H9 (cell line): ENCODE measurements at regions not wholly inside any gene's neighbourhood (a gene's known extent, or its start where the extent isn't known, plus 50 kb on each side); places are given as distances from the start of the nearest gene placed in this dataset.

Experiments used
- DNase-seq: peaks from one replicate; pipeline ENCODE4 v3.0.0-alpha.2; 2017
- H2AFZ ChIP-seq: one replicate; pipeline ENCODE4 v1.6.1; 2013; ENCODE audit warnings: mild to moderate bottlenecking, low read length, control low read depth, moderate library complexity
- H2AK5ac ChIP-seq: 2 replicates; pipeline ENCODE4 v1.6.1; 2013; ENCODE audit warnings: low read length, control low read depth, mixed read lengths; ENCODE audit not compliant: insufficient read length
- H2BK120ac ChIP-seq: one replicate; pipeline ENCODE4 v1.6.1; 2013; ENCODE audit warnings: low read depth, mild to moderate bottlenecking, low read length, control low read depth, inconsistent platforms; ENCODE audit not compliant: poor library complexity, severe bottlenecking
- H2BK12ac ChIP-seq: 2 replicates; pipeline ENCODE4 v1.6.1; 2013; ENCODE audit warnings: low read length, control low read depth, mixed read lengths, low read depth; ENCODE audit not compliant: insufficient read length
- H2BK15ac ChIP-seq: 2 replicates; pipeline ENCODE4 v1.6.1; 2013; ENCODE audit warnings: low read depth, low read length, control low read depth
- H2BK20ac ChIP-seq: one replicate; pipeline ENCODE4 v1.6.1; 2013; ENCODE audit warnings: low read depth, mild to moderate bottlenecking, low read length, control low read depth, inconsistent platforms; ENCODE audit not compliant: poor library complexity, severe bottlenecking
- H2BK5ac ChIP-seq: 2 replicates; pipeline ENCODE4 v1.6.1; 2013; ENCODE audit warnings: low read length, control low read depth, mixed read lengths; ENCODE audit not compliant: insufficient read length
- H3K14ac ChIP-seq: 2 replicates; pipeline ENCODE4 v1.6.1; 2013; ENCODE audit warnings: low read length, control low read depth; ENCODE audit not compliant: insufficient read depth
- H3K18ac ChIP-seq: 2 replicates; pipeline ENCODE4 v1.6.1; 2013; ENCODE audit warnings: low read depth, mild to moderate bottlenecking, mixed read lengths, low read length, control low read depth; ENCODE audit not compliant: insufficient read length
- H3K23ac ChIP-seq: 2 replicates; pipeline ENCODE4 v1.6.1; 2013; ENCODE audit warnings: low read length, control low read depth, mixed read lengths, low read depth; ENCODE audit not compliant: insufficient read length
- H3K23me2 ChIP-seq: 2 replicates; pipeline ENCODE4 v1.6.1; 2013; ENCODE audit warnings: low read depth, mild to moderate bottlenecking, mixed read lengths, low read length, control low read depth; ENCODE audit not compliant: insufficient read length, poor library complexity, severe bottlenecking
- H3K27ac ChIP-seq: 2 replicates; pipeline ENCODE4 v1.5.1; 2013; ENCODE audit warnings: low read length, control low read depth, mixed read lengths, low read depth; ENCODE audit not compliant: insufficient read length
- H3K27me3 ChIP-seq: 2 replicates; pipeline ENCODE4 v1.6.1; 2013; ENCODE audit warnings: low read length, control low read depth, inconsistent platforms; ENCODE audit not compliant: insufficient read depth
- H3K4ac ChIP-seq: 2 replicates; pipeline ENCODE4 v1.6.1; 2013; ENCODE audit warnings: low read depth, mild to moderate bottlenecking, control low read depth, inconsistent platforms, low read length, moderate library complexity
- H3K4me1 ChIP-seq: 2 replicates; pipeline ENCODE4 v1.6.1; 2013; ENCODE audit warnings: low read length, control low read depth, inconsistent platforms; ENCODE audit not compliant: insufficient read depth
- H3K4me2 ChIP-seq: 2 replicates; pipeline ENCODE4 v1.6.1; 2013; ENCODE audit warnings: low read length, control low read depth, mixed read lengths; ENCODE audit not compliant: insufficient read length, insufficient read depth
- H3K56ac ChIP-seq: 2 replicates; pipeline ENCODE4 v1.6.1; 2013; ENCODE audit warnings: low read depth, mild to moderate bottlenecking, mixed read lengths, low read length, control low read depth; ENCODE audit not compliant: insufficient read length
- H3K79me1 ChIP-seq: 2 replicates; pipeline ENCODE4 v1.6.1; 2013; ENCODE audit warnings: low read depth, mild to moderate bottlenecking, moderate library complexity, low read length, control low read depth, inconsistent platforms; ENCODE audit not compliant: insufficient read depth, poor library complexity, severe bottlenecking
- H3K79me2 ChIP-seq: 2 replicates; pipeline ENCODE4 v1.6.1; 2013; ENCODE audit warnings: low read length, control low read depth, inconsistent platforms; ENCODE audit not compliant: insufficient read depth
- H3K9ac ChIP-seq: 2 replicates; pipeline ENCODE4 v1.6.1; 2013; ENCODE audit warnings: low read length, control low read depth, mixed read lengths; ENCODE audit not compliant: insufficient read length; ENCODE audit errors: extremely low read depth
- H3K9me3 ChIP-seq: one replicate; pipeline ENCODE4 v1.6.1; 2013; ENCODE audit warnings: low read depth, low read length, inconsistent platforms; ENCODE audit not compliant: control insufficient read depth
- H3T11ph ChIP-seq: one replicate; pipeline ENCODE4 v1.6.1; 2013; ENCODE audit warnings: mild to moderate bottlenecking, low read length, control low read depth, inconsistent platforms
- H4K20me1 ChIP-seq: one replicate; pipeline ENCODE4 v1.6.1; 2013; ENCODE audit not compliant: control insufficient read depth, insufficient read length, insufficient read depth
- H4K5ac ChIP-seq: 2 replicates; pipeline ENCODE4 v1.6.1; 2013; ENCODE audit warnings: low read depth, mild to moderate bottlenecking, mixed read lengths, low read length, control low read depth; ENCODE audit not compliant: insufficient read length
- H4K8ac ChIP-seq: replicated peaks from 2 replicates; pipeline ENCODE4 v1.6.1; 2013; ENCODE audit warnings: low read length, control low read depth, mixed read lengths, low read depth; ENCODE audit not compliant: insufficient read length
- H4K91ac ChIP-seq: 2 replicates; pipeline ENCODE4 v1.6.1; 2013; ENCODE audit warnings: low read depth, mild to moderate bottlenecking, moderate library complexity, mixed read lengths, low read length, control low read depth; ENCODE audit not compliant: insufficient read length
- H3K27ac Mint-ChIP-seq, 3 experiments: 2 replicates in 2 of 3; 3 replicates in 1 of 3; pipeline ENCODE4 v1.8.0; 2020 to 2021; ENCODE audit warnings: mixed read lengths in 3 of 3, mild to moderate bottlenecking in 1 of 3, moderate library complexity in 1 of 3
- H3K27me3 Mint-ChIP-seq: 2 replicates; pipeline ENCODE4 v1.8.0; 2021; ENCODE audit warnings: low read depth, mild to moderate bottlenecking, moderate library complexity, mixed read lengths
- H3K36me3 Mint-ChIP-seq, 3 experiments: 2 replicates in 2 of 3; 3 replicates in 1 of 3; pipeline ENCODE4 v1.8.0; 2020 to 2021; ENCODE audit warnings: low read depth in 3 of 3, mixed read lengths in 3 of 3; ENCODE audit not compliant: insufficient read depth in 1 of 3
- H3K4me1 Mint-ChIP-seq, 2 experiments: 2 replicates each; pipeline ENCODE4 v1.8.0; 2020; ENCODE audit warnings: mixed read lengths in 2 of 2
- H3K4me3 Mint-ChIP-seq, 2 experiments: 2 replicates in 1 of 2; 3 replicates in 1 of 2; pipeline ENCODE4 v1.8.0; 2020 to 2021; ENCODE audit warnings: mild to moderate bottlenecking in 2 of 2, mixed read lengths in 2 of 2, moderate library complexity in 1 of 2
- H3K9me3 Mint-ChIP-seq, 2 experiments: 2 replicates in 1 of 2; 3 replicates in 1 of 2; pipeline ENCODE4 v1.8.0; 2020; ENCODE audit warnings: mild to moderate bottlenecking in 2 of 2, mixed read lengths in 2 of 2, moderate library complexity in 1 of 2
- WGBS: extraction: QIAGEN DNeasy Blood & Tissue Kit; methylation state at CpG from one replicate; pipeline ENCODE4 v1.1.7; 2013; ENCODE audit warnings: missing lambda C conversion rate, low lambda C conversion rate, mixed read lengths; ENCODE audit not compliant: insufficient read length; ENCODE audit errors: extremely low coverage; 5-methylcytosine and 5-hydroxymethylcytosine counted together
- TF ChIP-seq, protein P1 (sequence below): fragments of 200-600 bp; sonication (generic); conservative IDR thresholded peaks from 3 replicates; pipeline ENCODE4 v1.8.0; 2021; ENCODE audit warnings: antibody characterized with exemption, mild to moderate bottlenecking

DNA sequence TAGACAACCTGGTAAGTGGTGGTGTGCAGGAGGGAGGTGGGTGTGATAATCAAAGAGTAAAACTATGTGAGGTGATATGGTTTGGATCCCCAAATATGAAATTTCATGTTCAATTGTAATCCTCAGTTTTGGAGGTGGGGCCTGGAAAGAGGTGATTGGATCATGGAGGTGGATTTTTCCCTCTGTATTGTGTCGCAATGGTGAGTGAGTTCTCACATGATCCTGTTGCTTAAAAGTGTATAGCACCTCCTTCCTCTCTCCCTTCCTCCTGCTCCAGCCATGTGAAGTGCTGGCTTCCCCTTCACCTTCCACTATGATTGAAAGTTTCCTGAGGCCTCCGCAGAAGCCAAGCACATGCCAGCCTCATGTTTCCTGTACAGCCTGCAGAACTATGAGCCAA, 270.2 kb upstream of the FOXG1 start:
- H3K56ac ChIP-seq = no peak overlapping the region
- no CpG with 5 or more reads among the region's 2 CpGs for WGBS

More for the DNA sequence above, 270.2 kb upstream of the FOXG1 start:
- no peaks in the 10 kb centered on the region for H3K27me3 Mint-ChIP-seq
- H2BK12ac ChIP-seq = no peak overlapping the region
- no peak overlapping the region for H2BK5ac ChIP-seq
- H2BK15ac ChIP-seq = no peak overlapping the region
- H3K79me1 ChIP-seq = no peaks in the 10 kb centered on the region
- H4K8ac ChIP-seq = no peak overlapping the region
- H3K4me3 Mint-ChIP-seq = no peak overlapping the region
- no peak overlapping the region for H2AK5ac ChIP-seq
- H3K9me3 ChIP-seq = no peaks in the 10 kb centered on the region
- H3K4ac ChIP-seq = no peak overlapping the region
- H2AFZ ChIP-seq = no peak overlapping the region
- peaks cover 0 to 14% of the 10 kb centered on the region in 2 experiments; a peak in 3 of 5 replicates for H3K9me3 Mint-ChIP-seq
- no peak overlapping the region for H3K18ac ChIP-seq
- no peak overlapping the region for H3T11ph ChIP-seq
- H3K36me3 Mint-ChIP-seq = no peaks in the 10 kb centered on the region; a peak in 1 of 7 replicates
- H3K14ac ChIP-seq = no peak overlapping the region
- no peaks in the 10 kb centered on the region for H3K23me2 ChIP-seq
- H4K20me1 ChIP-seq = no peaks in the 10 kb centered on the region
- no peak overlapping the region for H3K23ac ChIP-seq
- no peaks in the 10 kb centered on the region for H3K4me1 Mint-ChIP-seq
- DNase-seq = no peak
- H3K4me1 ChIP-seq = no peaks in the 10 kb centered on the region
- no peak overlapping the region for H4K5ac ChIP-seq
- no peak overlapping the region for H2BK120ac ChIP-seq
- H3K79me2 ChIP-seq = no peaks in the 10 kb centered on the region
- no peak overlapping the region; a peak in 1 of 7 replicates for H3K27ac Mint-ChIP-seq
- H2BK20ac ChIP-seq = no peak overlapping the region
- TF ChIP-seq, protein P1, sequence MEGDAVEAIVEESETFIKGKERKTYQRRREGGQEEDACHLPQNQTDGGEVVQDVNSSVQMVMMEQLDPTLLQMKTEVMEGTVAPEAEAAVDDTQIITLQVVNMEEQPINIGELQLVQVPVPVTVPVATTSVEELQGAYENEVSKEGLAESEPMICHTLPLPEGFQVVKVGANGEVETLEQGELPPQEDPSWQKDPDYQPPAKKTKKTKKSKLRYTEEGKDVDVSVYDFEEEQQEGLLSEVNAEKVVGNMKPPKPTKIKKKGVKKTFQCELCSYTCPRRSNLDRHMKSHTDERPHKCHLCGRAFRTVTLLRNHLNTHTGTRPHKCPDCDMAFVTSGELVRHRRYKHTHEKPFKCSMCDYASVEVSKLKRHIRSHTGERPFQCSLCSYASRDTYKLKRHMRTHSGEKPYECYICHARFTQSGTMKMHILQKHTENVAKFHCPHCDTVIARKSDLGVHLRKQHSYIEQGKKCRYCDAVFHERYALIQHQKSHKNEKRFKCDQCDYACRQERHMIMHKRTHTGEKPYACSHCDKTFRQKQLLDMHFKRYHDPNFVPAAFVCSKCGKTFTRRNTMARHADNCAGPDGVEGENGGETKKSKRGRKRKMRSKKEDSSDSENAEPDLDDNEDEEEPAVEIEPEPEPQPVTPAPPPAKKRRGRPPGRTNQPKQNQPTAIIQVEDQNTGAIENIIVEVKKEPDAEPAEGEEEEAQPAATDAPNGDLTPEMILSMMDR = no peak
- no peak overlapping the region for H3K4me2 ChIP-seq
- no peak overlapping the region for H4K91ac ChIP-seq
- H3K9ac ChIP-seq = no peak overlapping the region
- no peaks in the 10 kb centered on the region for H3K27me3 ChIP-seq
- H3K27ac ChIP-seq = no peak overlapping the region
